ENCODE measurements at regions not wholly inside any gene's neighbourhood (a gene's known extent, or its start where the extent isn't known, plus 50 kb on each side); places are given as distances from the start of the nearest gene placed in this dataset.

DNA sequence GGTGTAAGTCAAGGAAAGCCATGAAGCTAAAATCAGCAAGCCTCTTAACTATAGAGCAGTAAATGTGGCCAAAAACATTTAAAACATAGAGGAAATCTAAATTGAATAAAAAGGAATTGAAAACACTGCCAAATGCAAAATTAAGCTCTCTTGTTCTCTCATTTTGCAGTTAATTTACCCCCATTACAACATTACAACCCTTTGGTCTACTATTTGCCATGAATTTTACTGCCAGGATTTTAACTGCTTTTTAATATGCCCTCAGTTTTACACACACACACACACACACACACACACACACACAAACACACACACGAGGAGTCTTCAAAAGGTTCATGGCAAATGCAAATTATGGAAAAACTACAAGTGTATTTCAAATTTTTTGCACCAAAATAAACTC, 91.4 kb upstream of the ACO1 start:
- no peak overlapping the region for H3K9ac ChIP-seq (replicated peaks; ENCODE audit: extremely low read depth, insufficient read depth, low read length)
- no peaks in the 10 kb centered on the region for H3K79me2 ChIP-seq (ENCODE audit: control insufficient read depth, insufficient read depth, low read length)
- no peaks in the 10 kb centered on the region for H3K4me1 ChIP-seq (ENCODE audit: control insufficient read depth, extremely low read depth, insufficient read depth, low read length)
- no peaks in the 10 kb centered on the region for H4K20me1 ChIP-seq (replicated peaks; ENCODE audit: control insufficient read depth, extremely low read depth, insufficient read depth, low read length)
- DNase-seq (ENCODE audit: low read depth, low spot score) (no peak), FAIRE-seq (no peak)
- ChIA-PET POLR2A (no interaction called here), CTCF (no interaction called here)
- BruUV-seq (replicated peaks): no TSS peak
- no peak overlapping the region for H3K4me3 ChIP-seq (replicated peaks in 1 of 3; ENCODE audit: insufficient read depth in 1 of 3, low read depth in 1 of 3, low read length in 3 of 3)
- H3K27ac ChIP-seq (ENCODE audit: insufficient read depth, low read depth, low read length): no peak overlapping the region
- H3K27me3 ChIP-seq (ENCODE audit: control insufficient read depth in 2 of 2, insufficient read depth in 2 of 2, low read length in 2 of 2): no peaks in the 10 kb centered on the region
- intact Hi-C loops (cut with micrococcal nuclease) (no loop called here), dilution Hi-C loops (cut with MboI; ENCODE audit: extremely low pct_ligation_motif_present, low sequenced_read_pairs) (no loop called here)
- H2AFZ ChIP-seq (ENCODE audit: low read depth, low read length): no peak overlapping the region
- H3K36me3 ChIP-seq (ENCODE audit: control insufficient read depth in 2 of 2, extremely low read depth in 1 of 2, insufficient read depth in 2 of 2, low read length in 2 of 2): no peaks in the 10 kb centered on the region
- no peaks in the 10 kb centered on the region for H3K9me1 ChIP-seq (replicated peaks; ENCODE audit: control insufficient read depth, extremely low read depth, insufficient read depth, low read length)
- TF ChIP-seq GATA2 (IDR thresholded peaks at IDR 0.05; ENCODE audit: insufficient read depth, insufficient read length, low read depth, low read length) (no peak), CTCF (IDR thresholded peaks at IDR 0.05; ENCODE audit: extremely low read depth in 1 of 2, insufficient read depth in 1 of 2, low read depth in 1 of 2, low read length in 2 of 2) (no peak), POLR2A (IDR thresholded peaks at IDR 0.05; ENCODE audit: low read depth, low read length) (no peak), POLR2AphosphoS5 (IDR thresholded peaks at IDR 0.05; ENCODE audit: insufficient read depth, low read depth, low read length) (no peak), MYC (IDR thresholded peaks at IDR 0.05; ENCODE audit: low read depth, low read length) (no peak)
- no peak overlapping the region for H3K4me2 ChIP-seq (ENCODE audit: insufficient read depth, low read length)
- H3K9me3 ChIP-seq (replicated peaks; ENCODE audit: control insufficient read depth, insufficient read depth, low read length): no peaks in the 10 kb centered on the region

DNA sequence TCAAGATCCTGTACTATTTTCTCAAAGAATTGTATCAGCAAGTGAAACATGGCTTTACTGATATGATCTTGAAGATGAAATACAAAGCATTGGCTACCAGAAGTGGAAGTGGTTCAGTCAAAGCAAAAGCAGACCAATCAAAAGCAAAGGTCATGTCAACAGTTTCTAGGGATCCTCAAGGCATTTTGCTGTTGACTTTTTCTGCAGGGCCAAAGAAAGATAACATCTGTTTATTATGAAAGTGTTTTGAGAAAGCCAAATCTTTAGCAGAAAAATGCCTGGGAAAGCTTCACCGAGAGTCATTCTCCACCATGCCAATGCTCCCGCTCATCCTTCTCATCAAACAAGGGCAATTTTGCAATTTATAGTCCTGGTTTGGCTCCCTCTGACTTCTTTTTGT, 90.3 kb upstream of the ACO1 start:
- H3K27ac ChIP-seq (ENCODE audit: insufficient read depth, low read depth, low read length): no peak overlapping the region
- H3K4me3 ChIP-seq (replicated peaks in 1 of 3; ENCODE audit: insufficient read depth in 1 of 3, low read depth in 1 of 3, low read length in 3 of 3): no peak overlapping the region
- TF ChIP-seq MYC (IDR thresholded peaks at IDR 0.05; ENCODE audit: low read depth, low read length): no peak
- TF ChIP-seq JUN (IDR thresholded peaks at IDR 0.05; ENCODE audit: borderline replicate concordance, insufficient read depth, insufficient read length, low read depth): no peak
- no peak for TF ChIP-seq CTCF (IDR thresholded peaks at IDR 0.05; ENCODE audit: extremely low read depth in 1 of 2, insufficient read depth in 1 of 2, low read depth in 1 of 2, low read length in 2 of 2)
- H3K9ac ChIP-seq (replicated peaks; ENCODE audit: extremely low read depth, insufficient read depth, low read length): no peak overlapping the region
- no peaks in the 10 kb centered on the region for H4K20me1 ChIP-seq (replicated peaks; ENCODE audit: control insufficient read depth, extremely low read depth, insufficient read depth, low read length)
- ChIA-PET POLR2A (no interaction called here), CTCF (no interaction called here)
- DNase-seq (ENCODE audit: low read depth, low spot score) (no peak), FAIRE-seq (no peak)
- H2AFZ ChIP-seq (ENCODE audit: low read depth, low read length): no peak overlapping the region
- no peaks in the 10 kb centered on the region for H3K79me2 ChIP-seq (ENCODE audit: control insufficient read depth, insufficient read depth, low read length)
- BruUV-seq (replicated peaks): no TSS peak
- intact Hi-C loops (cut with micrococcal nuclease) (no loop called here), dilution Hi-C loops (cut with MboI; ENCODE audit: extremely low pct_ligation_motif_present, low sequenced_read_pairs) (no loop called here)
- H3K4me1 ChIP-seq (ENCODE audit: control insufficient read depth, extremely low read depth, insufficient read depth, low read length): no peaks in the 10 kb centered on the region
- H3K27me3 ChIP-seq (ENCODE audit: control insufficient read depth in 2 of 2, insufficient read depth in 2 of 2, low read length in 2 of 2): no peaks in the 10 kb centered on the region
- H3K4me2 ChIP-seq (ENCODE audit: insufficient read depth, low read length): no peak overlapping the region
- H3K9me3 ChIP-seq (replicated peaks; ENCODE audit: control insufficient read depth, insufficient read depth, low read length): no peaks in the 10 kb centered on the region
- no peaks in the 10 kb centered on the region for H3K9me1 ChIP-seq (replicated peaks; ENCODE audit: control insufficient read depth, extremely low read depth, insufficient read depth, low read length)
- no peaks in the 10 kb centered on the region for H3K36me3 ChIP-seq (ENCODE audit: control insufficient read depth in 2 of 2, extremely low read depth in 1 of 2, insufficient read depth in 2 of 2, low read length in 2 of 2)
